ENCODE measurements at regions not wholly inside any gene's neighbourhood (a gene's known extent, or its start where the extent isn't known, plus 50 kb on each side); places are given as distances from the start of the nearest gene placed in this dataset.

DNA sequence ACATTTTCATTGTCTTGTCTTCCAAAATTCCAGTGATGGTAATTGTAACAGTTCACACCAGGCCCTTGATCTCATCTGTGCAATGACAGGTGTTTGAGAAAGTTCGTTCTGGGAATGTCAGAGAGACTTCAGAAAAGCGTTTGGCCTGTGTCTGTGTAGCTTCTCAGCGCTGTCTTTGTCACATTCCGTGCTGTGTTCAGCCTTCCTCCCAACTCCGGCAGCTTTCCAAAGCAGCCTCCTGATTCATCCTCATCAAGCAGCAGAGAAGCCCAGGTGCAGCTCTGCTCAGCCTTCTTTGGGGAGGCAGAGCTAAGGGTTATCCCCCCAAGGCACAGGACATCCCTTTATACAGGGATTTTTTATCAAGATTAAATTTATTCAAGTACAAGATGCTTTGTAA is 494.0 kb upstream of the SUCLG2 start:
- H3K27ac ChIP-seq (replicated peaks): no peak overlapping the region
- no peak overlapping the region for H3K4me3 ChIP-seq (replicated peaks; ENCODE audit: insufficient read depth, low read length)
- TF ChIP-seq SPI1 (IDR thresholded peaks at IDR 0.05; ENCODE audit: borderline replicate concordance, low read depth) (no peak), POLR2AphosphoS5 (IDR thresholded peaks at IDR 0.05; ENCODE audit: low read depth) (no peak)
- TF ChIP-seq, protein P1, sequence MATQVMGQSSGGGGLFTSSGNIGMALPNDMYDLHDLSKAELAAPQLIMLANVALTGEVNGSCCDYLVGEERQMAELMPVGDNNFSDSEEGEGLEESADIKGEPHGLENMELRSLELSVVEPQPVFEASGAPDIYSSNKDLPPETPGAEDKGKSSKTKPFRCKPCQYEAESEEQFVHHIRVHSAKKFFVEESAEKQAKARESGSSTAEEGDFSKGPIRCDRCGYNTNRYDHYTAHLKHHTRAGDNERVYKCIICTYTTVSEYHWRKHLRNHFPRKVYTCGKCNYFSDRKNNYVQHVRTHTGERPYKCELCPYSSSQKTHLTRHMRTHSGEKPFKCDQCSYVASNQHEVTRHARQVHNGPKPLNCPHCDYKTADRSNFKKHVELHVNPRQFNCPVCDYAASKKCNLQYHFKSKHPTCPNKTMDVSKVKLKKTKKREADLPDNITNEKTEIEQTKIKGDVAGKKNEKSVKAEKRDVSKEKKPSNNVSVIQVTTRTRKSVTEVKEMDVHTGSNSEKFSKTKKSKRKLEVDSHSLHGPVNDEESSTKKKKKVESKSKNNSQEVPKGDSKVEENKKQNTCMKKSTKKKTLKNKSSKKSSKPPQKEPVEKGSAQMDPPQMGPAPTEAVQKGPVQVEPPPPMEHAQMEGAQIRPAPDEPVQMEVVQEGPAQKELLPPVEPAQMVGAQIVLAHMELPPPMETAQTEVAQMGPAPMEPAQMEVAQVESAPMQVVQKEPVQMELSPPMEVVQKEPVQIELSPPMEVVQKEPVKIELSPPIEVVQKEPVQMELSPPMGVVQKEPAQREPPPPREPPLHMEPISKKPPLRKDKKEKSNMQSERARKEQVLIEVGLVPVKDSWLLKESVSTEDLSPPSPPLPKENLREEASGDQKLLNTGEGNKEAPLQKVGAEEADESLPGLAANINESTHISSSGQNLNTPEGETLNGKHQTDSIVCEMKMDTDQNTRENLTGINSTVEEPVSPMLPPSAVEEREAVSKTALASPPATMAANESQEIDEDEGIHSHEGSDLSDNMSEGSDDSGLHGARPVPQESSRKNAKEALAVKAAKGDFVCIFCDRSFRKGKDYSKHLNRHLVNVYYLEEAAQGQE (IDR thresholded peaks at IDR 0.05; ENCODE audit: insufficient replicate concordance, low read depth): no peak
- no peak for DNase-seq (ENCODE audit: low read depth in 1 of 2, low spot score in 1 of 2)
- no peaks in the 10 kb centered on the region for H3K27me3 ChIP-seq (ENCODE audit: insufficient read depth, poor library complexity, severe bottlenecking)

DNA sequence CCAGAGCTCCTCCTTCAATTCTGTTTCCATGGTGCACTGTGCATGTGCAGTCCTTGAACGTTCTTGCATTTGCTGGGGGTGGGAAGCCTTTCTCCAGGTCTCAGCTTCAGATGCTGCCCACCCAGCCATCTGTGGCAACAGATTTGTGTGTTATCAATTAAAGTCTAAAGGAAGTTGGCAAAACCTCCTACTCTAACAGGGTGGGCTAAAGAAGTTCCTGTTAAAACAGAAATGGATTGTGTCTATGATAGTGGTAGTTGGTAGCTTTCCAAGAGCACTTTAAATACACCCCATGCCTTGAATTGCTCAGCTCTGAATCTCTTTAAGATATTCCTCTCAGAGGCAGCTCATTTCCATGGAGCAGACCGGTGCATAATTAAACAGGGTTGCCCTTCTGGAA is 488.0 kb upstream of the SUCLG2 start:
- Histone ChIP-seq H3K4me3 (replicated peaks; ENCODE audit: insufficient read depth, low read length) (no peak overlapping the region), H3K27ac (replicated peaks) (no peak overlapping the region), H3K27me3 (ENCODE audit: insufficient read depth, poor library complexity, severe bottlenecking) (no peaks in the 10 kb centered on the region)
- no peak for TF ChIP-seq POLR2AphosphoS5 (IDR thresholded peaks at IDR 0.05; ENCODE audit: low read depth)
- TF ChIP-seq SPI1 (IDR thresholded peaks at IDR 0.05; ENCODE audit: borderline replicate concordance, low read depth): no peak
- TF ChIP-seq GABPA (IDR thresholded peaks at IDR 0.05; ENCODE audit: low read depth): no peak
- TF ChIP-seq, protein P1 (IDR thresholded peaks at IDR 0.05; ENCODE audit: insufficient replicate concordance, low read depth): no peak
- TF ChIP-seq, protein P2, sequence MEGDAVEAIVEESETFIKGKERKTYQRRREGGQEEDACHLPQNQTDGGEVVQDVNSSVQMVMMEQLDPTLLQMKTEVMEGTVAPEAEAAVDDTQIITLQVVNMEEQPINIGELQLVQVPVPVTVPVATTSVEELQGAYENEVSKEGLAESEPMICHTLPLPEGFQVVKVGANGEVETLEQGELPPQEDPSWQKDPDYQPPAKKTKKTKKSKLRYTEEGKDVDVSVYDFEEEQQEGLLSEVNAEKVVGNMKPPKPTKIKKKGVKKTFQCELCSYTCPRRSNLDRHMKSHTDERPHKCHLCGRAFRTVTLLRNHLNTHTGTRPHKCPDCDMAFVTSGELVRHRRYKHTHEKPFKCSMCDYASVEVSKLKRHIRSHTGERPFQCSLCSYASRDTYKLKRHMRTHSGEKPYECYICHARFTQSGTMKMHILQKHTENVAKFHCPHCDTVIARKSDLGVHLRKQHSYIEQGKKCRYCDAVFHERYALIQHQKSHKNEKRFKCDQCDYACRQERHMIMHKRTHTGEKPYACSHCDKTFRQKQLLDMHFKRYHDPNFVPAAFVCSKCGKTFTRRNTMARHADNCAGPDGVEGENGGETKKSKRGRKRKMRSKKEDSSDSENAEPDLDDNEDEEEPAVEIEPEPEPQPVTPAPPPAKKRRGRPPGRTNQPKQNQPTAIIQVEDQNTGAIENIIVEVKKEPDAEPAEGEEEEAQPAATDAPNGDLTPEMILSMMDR (IDR thresholded peaks at IDR 0.05; ENCODE audit: insufficient read depth, low read length): no peak
- no peak for DNase-seq (ENCODE audit: low read depth in 1 of 2, low spot score in 1 of 2)

DNA sequence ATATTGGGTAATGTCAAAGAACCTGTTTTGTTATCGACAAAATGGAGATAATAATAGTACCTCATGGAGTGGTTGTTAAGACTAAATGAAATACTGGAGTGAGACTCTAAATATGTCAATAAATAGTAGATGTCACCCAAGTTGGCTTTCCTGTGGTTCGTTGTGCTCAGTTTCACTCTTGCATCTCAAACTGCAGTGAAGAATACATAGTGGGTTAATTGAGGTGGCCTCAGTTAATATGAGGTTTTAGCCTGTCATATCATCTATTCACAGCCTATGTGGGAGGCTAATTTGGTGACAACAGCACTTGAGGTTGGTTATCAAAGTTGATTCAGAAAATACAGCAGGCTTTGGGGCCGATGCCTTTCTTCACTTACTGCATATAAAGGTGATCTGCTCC is 485.5 kb upstream of the SUCLG2 start:
- TF ChIP-seq GABPA (IDR thresholded peaks at IDR 0.05; ENCODE audit: low read depth) (no peak), POLR2AphosphoS5 (IDR thresholded peaks at IDR 0.05; ENCODE audit: low read depth) (no peak), SPI1 (IDR thresholded peaks at IDR 0.05; ENCODE audit: borderline replicate concordance, low read depth) (no peak)
- TF ChIP-seq, protein P1 (IDR thresholded peaks at IDR 0.05; ENCODE audit: insufficient replicate concordance, low read depth): no peak
- TF ChIP-seq, protein P2 (IDR thresholded peaks at IDR 0.05; ENCODE audit: insufficient read depth, low read length): no peak
- DNase-seq (ENCODE audit: low read depth in 1 of 2, low spot score in 1 of 2): no peak
- no peak overlapping the region for H3K4me3 ChIP-seq (replicated peaks; ENCODE audit: insufficient read depth, low read length)
- H3K27me3 ChIP-seq (ENCODE audit: insufficient read depth, poor library complexity, severe bottlenecking): no peaks in the 10 kb centered on the region
- H3K27ac ChIP-seq (replicated peaks): no peak overlapping the region
